Upper lobe of left lung (tissue), 6 donors: ENCODE measurements at regions not wholly inside any gene's neighbourhood (a gene's known extent, or its start where the extent isn't known, plus 50 kb on each side); places are given as distances from the start of the nearest gene placed in this dataset.
A peak's percentile ranks its signal among the peaks of the same experiment; 100 is the strongest.

ENCODE experiments used
- ATAC-seq, 2 donors: fragments of 200-7000 bp; cut with Tn5 transposase; one replicate each; pipeline ENCODE4 v1.9.1; 2022; ENCODE audit warnings: mild to moderate bottlenecking in 2 of 2, moderate library complexity in 2 of 2; ENCODE audit not compliant: low FRiP score in 2 of 2
- DNase-seq, 2 donors: peaks; one replicate each; pipeline ENCODE4 v3.0.0-alpha.2; 2019 to 2020
- H3K27ac ChIP-seq, 4 donors: fragments of 200-600 bp; sonication (generic); one replicate each; pipeline ENCODE4 v1.5.1; 2016 to 2019
- H3K27me3 ChIP-seq, 4 donors: fragments of 200-600 bp; sonication (generic); one replicate each; pipeline ENCODE4 v1.5.1; 2017 to 2019
- H3K36me3 ChIP-seq, 4 donors: fragments of 200-600 bp; sonication (generic); one replicate each; pipeline ENCODE4 v1.5.1; 2016 to 2019
- H3K4me1 ChIP-seq, 4 donors: fragments of 200-600 bp; sonication (generic); one replicate each; pipeline ENCODE4 v1.5.1; 2018 to 2019
- H3K4me3 ChIP-seq, 4 donors: fragments of 200-600 bp; sonication (generic); one replicate each; pipeline ENCODE4 v1.5.1; 2017 to 2019; ENCODE audit warnings: mild to moderate bottlenecking in 2 of 4, moderate library complexity in 1 of 4
- H3K9me3 ChIP-seq, 4 donors: fragments of 200-600 bp; sonication (generic); one replicate each; pipeline ENCODE4 v1.5.1; 2018 to 2019
- CTCF ChIP-seq, 6 experiments: fragments of 450-650 bp in 4 of 6; fragments of 200-600 bp in 2 of 6; sonication (generic) in 2 of 6; IDR thresholded peaks; one replicate each; pipeline ENCODE4 v1.5.1; 2016 to 2019; ENCODE audit warnings: antibody characterized with exemption in 6 of 6
- EP300 ChIP-seq, 4 donors: sonication (generic); formaldehyde crosslinking; IDR thresholded peaks; one replicate each; pipeline ENCODE4 v1.5.1; 2017; ENCODE audit warnings: antibody characterized with exemption in 4 of 4, control low read depth in 2 of 4
- POLR2A ChIP-seq, 4 donors: fragments of 450-650 bp; IDR thresholded peaks; one replicate each; pipeline ENCODE4 v1.5.1; 2016 to 2017; ENCODE audit warnings: antibody characterized with exemption in 4 of 4, mild to moderate bottlenecking in 2 of 4
- POLR2AphosphoS5 ChIP-seq, 2 donors: sonication (generic); formaldehyde crosslinking; IDR thresholded peaks; one replicate each; pipeline ENCODE4 v1.5.1; 2017; ENCODE audit warnings: antibody characterized with exemption in 2 of 2
- WGBS, 2 donors: methylation state at CpG; one replicate each; pipeline ENCODE4 v1.1.5; 2017 to 2018; 5-methylcytosine and 5-hydroxymethylcytosine counted together
- donor health status: DM: no; HTN: no; CAD: no; lungs with moderate emphysema.
- donor health status: DM: no; HTN: yes; CAD: no; lungs with severe emphysema.

- no peak for ATAC-seq
- no peaks in the 10 kb centered on the region for H3K36me3 ChIP-seq
- H3K27me3 ChIP-seq = no peaks in the 10 kb centered on the region
- H3K9me3 ChIP-seq = no peaks in the 10 kb centered on the region
- no peak overlapping the region for H3K4me3 ChIP-seq
- no peaks in the 10 kb centered on the region for H3K4me1 ChIP-seq
- 83 to 91% methylated on average over 6 of the region's 6 CpGs for WGBS, 2 donors
- no peak overlapping the region for H3K27ac ChIP-seq
- TF ChIP-seq EP300 (IDR thresholded peaks at IDR 0.05) (no peak), POLR2A (IDR thresholded peaks at IDR 0.05) (no peak), POLR2AphosphoS5 (IDR thresholded peaks at IDR 0.05) (no peak), CTCF (IDR thresholded peaks at IDR 0.05) (no peak)
- DNase-seq = no peak
Observed at GRCh38 chr7:42673951-42674350, 237.9 kb downstream of the C7orf25 start.

GRCh38 chr7:42672339-42672999 is 239.4 kb downstream of the C7orf25 start:
- H3K4me3 ChIP-seq = no peak overlapping the region
- ATAC-seq = no peak
- H3K27ac ChIP-seq = no peak overlapping the region
- H3K9me3 ChIP-seq = peaks cover 0 to 2% (median 0%) of the 10 kb centered on the region in 4 donors
- H3K27me3 ChIP-seq = no peaks in the 10 kb centered on the region
- no peak for DNase-seq
- no peak for TF ChIP-seq POLR2A (IDR thresholded peaks at IDR 0.05)
- no peak for TF ChIP-seq POLR2AphosphoS5 (IDR thresholded peaks at IDR 0.05)
- no peak for TF ChIP-seq CTCF (IDR thresholded peaks at IDR 0.05)
- no peaks in the 10 kb centered on the region for H3K36me3 ChIP-seq
- WGBS, 2 donors = 52 to 71% methylated on average over 2 of the region's 2 CpGs
- H3K4me1 ChIP-seq = no peaks in the 10 kb centered on the region

GRCh38 chr7:42671627-42672026 is 240.2 kb downstream of the C7orf25 start:
- no peak overlapping the region for H3K4me3 ChIP-seq
- no peaks in the 10 kb centered on the region for H3K36me3 ChIP-seq
- no peaks in the 10 kb centered on the region for H3K4me1 ChIP-seq
- H3K27me3 ChIP-seq = no peaks in the 10 kb centered on the region
- WGBS, 2 donors = 40 to 63% methylated on average over 1 of the region's 1 CpG
- no peak overlapping the region for H3K27ac ChIP-seq
- DNase-seq (no peak), ATAC-seq (peak in 1 of 2 donors; percentile 63)
- peaks cover 0 to 10% (median 6%) of the 10 kb centered on the region in 4 donors for H3K9me3 ChIP-seq
- no peak for TF ChIP-seq POLR2AphosphoS5 (IDR thresholded peaks at IDR 0.05)
- no peak for TF ChIP-seq EP300 (IDR thresholded peaks at IDR 0.05)
- TF ChIP-seq POLR2A (IDR thresholded peaks at IDR 0.05) = no peak
- no peak for TF ChIP-seq CTCF (IDR thresholded peaks at IDR 0.05)

- no peak overlapping the region for H3K4me3 ChIP-seq
- H3K36me3 ChIP-seq = no peaks in the 10 kb centered on the region
- H3K9me3 ChIP-seq = peaks cover 0 to 14% (median 6%) of the 10 kb centered on the region in 4 donors
- no peak for ATAC-seq
- TF ChIP-seq EP300 (IDR thresholded peaks at IDR 0.05) (no peak), POLR2AphosphoS5 (IDR thresholded peaks at IDR 0.05) (no peak), CTCF (IDR thresholded peaks at IDR 0.05) (no peak), POLR2A (IDR thresholded peaks at IDR 0.05) (no peak)
- WGBS, 2 donors = 69 to 85% methylated on average over 3 of the region's 3 CpGs
- H3K4me1 ChIP-seq = no peaks in the 10 kb centered on the region
- no peak overlapping the region for H3K27ac ChIP-seq
- H3K27me3 ChIP-seq = no peaks in the 10 kb centered on the region
- no peak for DNase-seq
Observed at GRCh38 chr7:42666994-42667393, 244.9 kb downstream of the C7orf25 start.

GRCh38 chr7:42662862-42663261 is 249.0 kb downstream of the C7orf25 start:
- Histone ChIP-seq H3K36me3 (no peaks in the 10 kb centered on the region), H3K4me3 (no peak overlapping the region), H3K27ac (no peak overlapping the region), H3K9me3 (peaks cover 0 to 14% (median 6%) of the 10 kb centered on the region in 4 donors), H3K4me1 (no peaks in the 10 kb centered on the region), H3K27me3 (no peaks in the 10 kb centered on the region)
- DNase-seq = no peak
- WGBS, 2 donors = 91 to 100% methylated on average over 1 of the region's 1 CpG
- TF ChIP-seq CTCF (IDR thresholded peaks at IDR 0.05) (no peak), POLR2AphosphoS5 (IDR thresholded peaks at IDR 0.05) (no peak), EP300 (IDR thresholded peaks at IDR 0.05) (no peak), POLR2A (IDR thresholded peaks at IDR 0.05) (no peak)
- no peak for ATAC-seq
